Colonic mucosa (tissue), 4 donors: ENCODE measurements at regions not wholly inside any gene's neighbourhood (a gene's known extent, or its start where the extent isn't known, plus 50 kb on each side); places are given as distances from the start of the nearest gene placed in this dataset.

ENCODE experiments used
- DNase-seq: peaks from one replicate; pipeline ENCODE4 v3.0.0-alpha.2; 2020
- H3K27ac ChIP-seq: fragments of 200-600 bp; one replicate; pipeline ENCODE4 v1.8.0; 2021
- H3K27me3 ChIP-seq: fragments of 200-600 bp; one replicate; pipeline ENCODE4 v1.8.0; 2021
- H3K36me3 ChIP-seq: fragments of 200-600 bp; one replicate; pipeline ENCODE4 v1.8.0; 2021
- H3K4me1 ChIP-seq: fragments of 200-600 bp; one replicate; pipeline ENCODE4 v1.8.0; 2021; ENCODE audit warnings: mild to moderate bottlenecking
- H3K4me3 ChIP-seq: fragments of 200-600 bp; one replicate; pipeline ENCODE4 v1.8.0; 2021
- H3K9ac ChIP-seq, 2 donors: one replicate each; pipeline ENCODE4 v1.7.0; 2013; ENCODE audit warnings: control low read depth in 2 of 2, low read depth in 2 of 2, low read length in 2 of 2
- H3K9me3 ChIP-seq: fragments of 200-600 bp; one replicate; pipeline ENCODE4 v1.8.0; 2021
- CTCF ChIP-seq: fragments of 200-600 bp; IDR thresholded peaks from one replicate; pipeline ENCODE4 v1.8.0; 2022; ENCODE audit warnings: antibody characterized with exemption, mild to moderate bottlenecking
- intact Hi-C: fragments of 100-400 bp; cut with DNase I; formaldehyde crosslinking; loops from one replicate; pipeline ENCODE4 v1.14.1; 2022
- donor health status: healthy.
- donor health status: DM: no; HTN: no; CAD: no.
- donor health status: DM: no; HTN: no; CAD: no.

GRCh38 chr10:3978174-3978573, 193.2 kb upstream of the KLF6 start:
- intact Hi-C loops: no loop called here
- H3K27ac ChIP-seq: peak overlapping the region; percentile 34
- H3K9me3 ChIP-seq: no peaks in the 10 kb centered on the region
- no peak for DNase-seq
- TF ChIP-seq CTCF: no peak
- H3K36me3 ChIP-seq: no peaks in the 10 kb centered on the region
- H3K9ac ChIP-seq: no peak overlapping the region
- no peaks in the 10 kb centered on the region for H3K4me1 ChIP-seq
- H3K4me3 ChIP-seq: no peak overlapping the region
- no peaks in the 10 kb centered on the region for H3K27me3 ChIP-seq

DNA sequence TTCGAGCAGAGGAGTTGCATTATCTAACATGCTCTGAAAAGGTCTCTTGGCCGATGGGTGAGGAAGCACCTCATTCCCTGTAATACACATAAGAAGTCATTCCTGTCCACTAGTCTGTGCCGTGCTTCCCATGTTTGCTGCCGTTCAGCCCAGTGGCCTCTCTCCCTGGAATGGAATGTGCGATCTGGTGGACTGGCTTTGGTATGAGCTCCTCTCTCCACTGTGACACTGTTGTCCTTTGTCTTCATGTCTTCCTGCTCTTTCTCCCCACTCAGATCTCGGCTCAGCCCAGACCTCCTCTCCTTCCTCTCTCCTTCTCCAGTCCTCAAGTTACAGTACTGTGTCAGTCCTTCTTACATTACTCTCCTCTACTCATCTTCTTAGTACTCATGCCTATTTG, 192.8 kb upstream of the KLF6 start:
- Histone ChIP-seq H3K27ac (peak overlapping the region; percentile 34), H3K27me3 (no peaks in the 10 kb centered on the region), H3K4me3 (no peak overlapping the region), H3K9ac (no peak overlapping the region), H3K36me3 (no peaks in the 10 kb centered on the region), H3K4me1 (no peaks in the 10 kb centered on the region), H3K9me3 (no peaks in the 10 kb centered on the region)
- DNase-seq: no peak
- no peak for TF ChIP-seq CTCF
- intact Hi-C loops: no loop called here

GRCh38 chr10:3976718-3977117, 191.7 kb upstream of the KLF6 start:
- no peak for DNase-seq
- H3K9me3 ChIP-seq: no peaks in the 10 kb centered on the region
- H3K9ac ChIP-seq: no peak overlapping the region
- intact Hi-C loops: no loop called here
- TF ChIP-seq CTCF: no peak
- no peak overlapping the region for H3K4me3 ChIP-seq
- H3K4me1 ChIP-seq: no peaks in the 10 kb centered on the region
- no peaks in the 10 kb centered on the region for H3K36me3 ChIP-seq
- no peaks in the 10 kb centered on the region for H3K27me3 ChIP-seq
- H3K27ac ChIP-seq: no peak overlapping the region

- Histone ChIP-seq H3K27ac (no peak overlapping the region), H3K27me3 (no peaks in the 10 kb centered on the region), H3K4me3 (no peak overlapping the region), H3K4me1 (no peaks in the 10 kb centered on the region), H3K9ac (no peak overlapping the region), H3K9me3 (no peaks in the 10 kb centered on the region), H3K36me3 (no peaks in the 10 kb centered on the region)
- no peak for TF ChIP-seq CTCF
- no peak for DNase-seq
- intact Hi-C loops: no loop called here
Observed at GRCh38 chr10:3976171-3976570, 191.2 kb upstream of the KLF6 start.

- Histone ChIP-seq H3K9me3 (no peaks in the 10 kb centered on the region), H3K36me3 (no peaks in the 10 kb centered on the region), H3K27ac (no peak overlapping the region), H3K9ac (no peak overlapping the region), H3K4me3 (no peak overlapping the region), H3K27me3 (no peaks in the 10 kb centered on the region), H3K4me1 (no peaks in the 10 kb centered on the region)
- no peak for TF ChIP-seq CTCF
- DNase-seq: no peak
- intact Hi-C loops: no loop called here
Observed at GRCh38 chr10:3975016-3975415, 190.0 kb upstream of the KLF6 start.
